Sigmoid colon (tissue), 4 donors: ENCODE measurements at regions not wholly inside any gene's neighbourhood (a gene's known extent, or its start where the extent isn't known, plus 50 kb on each side); places are given as distances from the start of the nearest gene placed in this dataset.

Experiments used
- EP300 ChIP-seq, 4 donors: sonication (generic); formaldehyde crosslinking; IDR thresholded peaks; one replicate each; pipeline ENCODE4 v1.6.1; 2017; ENCODE audit warnings: antibody characterized with exemption in 4 of 4
- POLR2A ChIP-seq, 2 donors: fragments of 450-650 bp; IDR thresholded peaks; one replicate each; pipeline ENCODE4 v1.6.1; 2016; ENCODE audit warnings: antibody characterized with exemption in 2 of 2, mild to moderate bottlenecking in 2 of 2, moderate library complexity in 2 of 2
- POLR2AphosphoS5 ChIP-seq, 4 donors: sonication (generic); formaldehyde crosslinking; IDR thresholded peaks; one replicate each; pipeline ENCODE4 v1.6.1; 2017; ENCODE audit warnings: antibody characterized with exemption in 4 of 4
- TF ChIP-seq, protein P1 (sequence below), 4 experiments: fragments of 450-650 bp in 3 of 4; fragments of 200-600 bp in 1 of 4; IDR thresholded peaks; one replicate each; pipeline ENCODE4 v1.5.1; 2016 to 2019; ENCODE audit warnings: antibody characterized with exemption in 4 of 4, mild to moderate bottlenecking in 3 of 4, moderate library complexity in 2 of 4

DNA sequence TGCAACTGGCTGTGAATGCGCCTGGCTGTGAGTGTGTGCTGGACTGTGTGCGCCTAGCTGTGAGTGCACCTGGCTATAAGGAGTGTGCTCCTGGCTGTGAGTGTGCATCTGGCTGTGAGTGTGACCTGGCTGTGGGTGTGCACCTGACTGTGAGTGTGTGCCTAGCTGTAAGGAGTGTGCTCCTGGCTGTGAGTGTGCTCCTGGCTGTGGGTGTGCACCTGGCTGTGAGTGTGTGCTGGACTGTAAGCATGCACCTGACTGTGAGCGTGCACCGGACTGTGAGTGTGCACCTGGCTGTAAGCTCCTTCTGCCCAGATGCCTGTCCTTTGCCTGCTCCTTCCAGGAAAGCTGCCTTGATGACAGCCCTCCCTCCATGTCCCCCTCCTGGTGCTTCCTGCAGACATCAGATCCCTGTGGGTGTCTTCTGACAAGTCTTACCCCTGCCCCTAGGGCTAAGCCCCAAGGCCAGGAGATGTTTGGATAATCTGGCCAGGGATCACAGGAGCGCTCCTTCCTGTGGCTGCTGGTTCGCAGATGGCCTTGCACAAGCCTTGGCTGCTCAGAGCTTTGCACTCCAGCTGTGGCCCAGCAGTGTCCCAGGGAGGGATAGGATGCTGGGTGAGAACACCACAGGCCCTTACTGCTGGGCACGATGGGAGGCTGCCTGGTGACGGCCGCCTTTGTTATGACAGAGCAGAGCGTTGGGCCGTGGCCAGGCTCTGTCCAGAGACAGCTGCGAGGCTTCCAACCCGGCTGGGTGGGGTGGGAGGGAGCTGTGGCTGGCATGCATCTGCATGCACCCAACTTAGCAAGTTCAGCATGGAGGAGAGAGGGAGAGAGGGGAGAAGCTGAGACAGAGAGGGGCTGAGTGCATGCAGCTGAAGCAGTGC lies 89.9 kb downstream of the GLI2 start:
- TF ChIP-seq, protein P1, sequence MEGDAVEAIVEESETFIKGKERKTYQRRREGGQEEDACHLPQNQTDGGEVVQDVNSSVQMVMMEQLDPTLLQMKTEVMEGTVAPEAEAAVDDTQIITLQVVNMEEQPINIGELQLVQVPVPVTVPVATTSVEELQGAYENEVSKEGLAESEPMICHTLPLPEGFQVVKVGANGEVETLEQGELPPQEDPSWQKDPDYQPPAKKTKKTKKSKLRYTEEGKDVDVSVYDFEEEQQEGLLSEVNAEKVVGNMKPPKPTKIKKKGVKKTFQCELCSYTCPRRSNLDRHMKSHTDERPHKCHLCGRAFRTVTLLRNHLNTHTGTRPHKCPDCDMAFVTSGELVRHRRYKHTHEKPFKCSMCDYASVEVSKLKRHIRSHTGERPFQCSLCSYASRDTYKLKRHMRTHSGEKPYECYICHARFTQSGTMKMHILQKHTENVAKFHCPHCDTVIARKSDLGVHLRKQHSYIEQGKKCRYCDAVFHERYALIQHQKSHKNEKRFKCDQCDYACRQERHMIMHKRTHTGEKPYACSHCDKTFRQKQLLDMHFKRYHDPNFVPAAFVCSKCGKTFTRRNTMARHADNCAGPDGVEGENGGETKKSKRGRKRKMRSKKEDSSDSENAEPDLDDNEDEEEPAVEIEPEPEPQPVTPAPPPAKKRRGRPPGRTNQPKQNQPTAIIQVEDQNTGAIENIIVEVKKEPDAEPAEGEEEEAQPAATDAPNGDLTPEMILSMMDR (IDR thresholded peaks at IDR 0.05): no peak
- TF ChIP-seq POLR2AphosphoS5 (IDR thresholded peaks at IDR 0.05) (peak; percentile 9 to 57 (median 46)), POLR2A (IDR thresholded peaks at IDR 0.05) (no peak), EP300 (IDR thresholded peaks at IDR 0.05) (no peak)
